HepG2 (cell line): ENCODE measurements at regions not wholly inside any gene's neighbourhood (a gene's known extent, or its start where the extent isn't known, plus 50 kb on each side); places are given as distances from the start of the nearest gene placed in this dataset.

Experiments
- PAX8 ChIP-seq: sonication (generic); formaldehyde crosslinking; IDR thresholded peaks from 2 replicates; pipeline ENCODE4 v1.8.0; 2022; ENCODE audit warnings: mild to moderate bottlenecking, missing genetic modification reagents, borderline replicate concordance
- RFX3 ChIP-seq: IDR thresholded peaks from 2 replicates; pipeline ENCODE4 v1.6.1; 2016; ENCODE audit warnings: missing biosample characterization, missing genetic modification reagents
- ZNF234 ChIP-seq: sonication (generic); formaldehyde crosslinking; conservative IDR thresholded peaks from 2 replicates; pipeline ENCODE4 v1.5.1; 2020; ENCODE audit warnings: mild to moderate bottlenecking, missing genetic modification reagents
- ZNF562 ChIP-seq: sonication (generic); formaldehyde crosslinking; IDR thresholded peaks from 2 replicates; pipeline ENCODE4 v1.8.0; 2022; ENCODE audit warnings: missing genetic modification reagents, borderline replicate concordance
- TF ChIP-seq, protein P1 (sequence below): sonication (generic); formaldehyde crosslinking; IDR thresholded peaks from 2 replicates; pipeline ENCODE4 v1.5.1; 2020; ENCODE audit warnings: missing genetic modification reagents, mild to moderate bottlenecking, borderline replicate concordance
- TF ChIP-seq, protein P2 (sequence below): sonication (generic); formaldehyde crosslinking; IDR thresholded peaks from 2 replicates; pipeline ENCODE4 v1.8.0; 2022; ENCODE audit warnings: mild to moderate bottlenecking, missing genetic modification reagents
- TF ChIP-seq, protein P3 (sequence below), 2 experiments: sonication (generic) in 1 of 2; formaldehyde crosslinking in 1 of 2; IDR thresholded peaks; 2 replicates each; pipeline versions ENCODE4 v1.5.1 to v1.6.1; 2011 to 2020; ENCODE audit warnings: borderline replicate concordance in 1 of 2, low read depth in 1 of 2, low read length in 1 of 2, mild to moderate bottlenecking in 1 of 2, missing genetic modification reagents in 1 of 2, moderate library complexity in 1 of 2
- TF ChIP-seq, protein P4 (sequence below): sonication (generic); formaldehyde crosslinking; IDR thresholded peaks from 2 replicates; pipeline ENCODE4 v1.5.0; 2020; ENCODE audit warnings: mild to moderate bottlenecking, missing genetic modification reagents, moderate library complexity

DNA sequence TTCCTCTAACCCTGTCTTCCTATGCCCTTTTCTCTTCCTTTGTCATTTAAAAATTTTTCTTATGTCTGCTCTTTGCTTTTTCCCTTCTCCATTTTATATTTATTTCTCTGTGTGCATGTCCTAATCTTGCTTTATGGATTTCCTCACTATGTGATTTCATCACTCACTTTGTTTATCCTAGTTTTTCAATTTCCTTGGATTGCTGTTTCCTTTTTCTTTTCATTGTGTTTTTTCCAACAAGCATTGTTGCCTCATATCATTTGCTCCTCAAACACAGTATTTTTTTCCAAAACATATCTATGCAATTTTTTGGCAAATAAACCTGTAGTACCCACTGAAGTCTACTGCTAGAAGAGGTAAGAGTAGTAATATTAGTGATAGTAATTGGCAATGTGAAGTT is 67.4 kb upstream of the PNPT1 start:
- no peak for TF ChIP-seq ZNF234 (CRISPR knock-in tag)
- TF ChIP-seq RFX3 (CRISPR knock-in tag): no peak
- TF ChIP-seq, protein P1, sequence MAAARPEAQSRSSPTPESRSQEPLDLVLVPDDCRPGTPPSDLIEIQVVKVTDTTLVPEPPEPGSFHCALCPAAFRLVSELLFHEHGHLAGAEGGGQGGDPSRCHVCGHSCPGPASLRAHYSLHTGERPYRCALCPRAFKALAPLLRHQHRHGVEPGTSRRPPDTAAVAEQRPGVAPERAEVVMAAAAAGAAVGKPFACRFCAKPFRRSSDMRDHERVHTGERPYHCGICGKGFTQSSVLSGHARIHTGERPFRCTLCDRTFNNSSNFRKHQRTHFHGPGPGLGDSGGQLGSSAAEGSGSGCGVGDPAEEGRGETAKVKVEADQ: no peak
- TF ChIP-seq, protein P2, sequence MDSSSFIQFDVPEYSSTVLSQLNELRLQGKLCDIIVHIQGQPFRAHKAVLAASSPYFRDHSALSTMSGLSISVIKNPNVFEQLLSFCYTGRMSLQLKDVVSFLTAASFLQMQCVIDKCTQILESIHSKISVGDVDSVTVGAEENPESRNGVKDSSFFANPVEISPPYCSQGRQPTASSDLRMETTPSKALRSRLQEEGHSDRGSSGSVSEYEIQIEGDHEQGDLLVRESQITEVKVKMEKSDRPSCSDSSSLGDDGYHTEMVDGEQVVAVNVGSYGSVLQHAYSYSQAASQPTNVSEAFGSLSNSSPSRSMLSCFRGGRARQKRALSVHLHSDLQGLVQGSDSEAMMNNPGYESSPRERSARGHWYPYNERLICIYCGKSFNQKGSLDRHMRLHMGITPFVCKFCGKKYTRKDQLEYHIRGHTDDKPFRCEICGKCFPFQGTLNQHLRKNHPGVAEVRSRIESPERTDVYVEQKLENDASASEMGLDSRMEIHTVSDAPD (CRISPR knock-in tag): no peak
- TF ChIP-seq, protein P3, sequence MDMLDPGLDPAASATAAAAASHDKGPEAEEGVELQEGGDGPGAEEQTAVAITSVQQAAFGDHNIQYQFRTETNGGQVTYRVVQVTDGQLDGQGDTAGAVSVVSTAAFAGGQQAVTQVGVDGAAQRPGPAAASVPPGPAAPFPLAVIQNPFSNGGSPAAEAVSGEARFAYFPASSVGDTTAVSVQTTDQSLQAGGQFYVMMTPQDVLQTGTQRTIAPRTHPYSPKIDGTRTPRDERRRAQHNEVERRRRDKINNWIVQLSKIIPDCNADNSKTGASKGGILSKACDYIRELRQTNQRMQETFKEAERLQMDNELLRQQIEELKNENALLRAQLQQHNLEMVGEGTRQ (IDR thresholded peaks at IDR 0.05; ENCODE audit: low read depth, low read length): no peak
- TF ChIP-seq, protein P3 (CRISPR knock-in tag; IDR thresholded peaks at IDR 0.05; ENCODE audit: borderline replicate concordance): no peak
- no peak for TF ChIP-seq PAX8 (CRISPR knock-in tag)
- no peak for TF ChIP-seq ZNF562 (CRISPR knock-in tag)
- TF ChIP-seq, protein P4, sequence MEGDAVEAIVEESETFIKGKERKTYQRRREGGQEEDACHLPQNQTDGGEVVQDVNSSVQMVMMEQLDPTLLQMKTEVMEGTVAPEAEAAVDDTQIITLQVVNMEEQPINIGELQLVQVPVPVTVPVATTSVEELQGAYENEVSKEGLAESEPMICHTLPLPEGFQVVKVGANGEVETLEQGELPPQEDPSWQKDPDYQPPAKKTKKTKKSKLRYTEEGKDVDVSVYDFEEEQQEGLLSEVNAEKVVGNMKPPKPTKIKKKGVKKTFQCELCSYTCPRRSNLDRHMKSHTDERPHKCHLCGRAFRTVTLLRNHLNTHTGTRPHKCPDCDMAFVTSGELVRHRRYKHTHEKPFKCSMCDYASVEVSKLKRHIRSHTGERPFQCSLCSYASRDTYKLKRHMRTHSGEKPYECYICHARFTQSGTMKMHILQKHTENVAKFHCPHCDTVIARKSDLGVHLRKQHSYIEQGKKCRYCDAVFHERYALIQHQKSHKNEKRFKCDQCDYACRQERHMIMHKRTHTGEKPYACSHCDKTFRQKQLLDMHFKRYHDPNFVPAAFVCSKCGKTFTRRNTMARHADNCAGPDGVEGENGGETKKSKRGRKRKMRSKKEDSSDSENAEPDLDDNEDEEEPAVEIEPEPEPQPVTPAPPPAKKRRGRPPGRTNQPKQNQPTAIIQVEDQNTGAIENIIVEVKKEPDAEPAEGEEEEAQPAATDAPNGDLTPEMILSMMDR: no peak
